ENCODE measurements at regions not wholly inside any gene's neighbourhood (a gene's known extent, or its start where the extent isn't known, plus 50 kb on each side); places are given as distances from the start of the nearest gene placed in this dataset.

DNA sequence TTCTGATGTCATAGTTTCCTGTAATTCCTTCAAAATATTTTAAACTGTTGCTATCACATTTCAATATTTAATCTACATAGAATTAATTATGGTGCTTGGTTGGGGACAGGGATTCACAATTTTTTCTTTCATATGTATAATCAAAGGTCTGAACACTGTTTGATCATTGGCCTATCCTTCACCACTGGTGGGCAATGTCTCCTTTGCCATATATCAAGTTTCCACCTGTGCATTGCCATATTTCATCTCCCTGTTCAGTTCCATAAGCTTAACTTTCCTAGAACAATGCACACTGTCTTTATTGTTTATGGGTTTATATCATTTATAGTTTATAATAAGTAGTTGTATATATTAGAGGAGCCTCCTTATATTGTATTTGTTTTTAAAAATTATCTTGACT lies 374.9 kb upstream of the PTBP2 start:
- CTCF ChIA-PET (ENCODE audit: unreplicated experiment), result no interaction called here
- Histone ChIP-seq H3K27ac (ENCODE audit: low read depth, low read length, poor library complexity, severe bottlenecking) (no peak overlapping the region), H2AFZ (ENCODE audit: low read length) (no peak overlapping the region), H3K9me3 (ENCODE audit: low read length) (no peaks in the 10 kb centered on the region), H3K4me2 (ENCODE audit: low read length) (no peak overlapping the region), H3K79me2 (ENCODE audit: insufficient read depth, low read depth, low read length) (no peaks in the 10 kb centered on the region), H3K36me3 (ENCODE audit: insufficient read depth, low read length) (no peaks in the 10 kb centered on the region), H3K4me1 (ENCODE audit: insufficient read depth, low read length, poor library complexity, severe bottlenecking) (no peaks in the 10 kb centered on the region), H3K4me3 (ENCODE audit: low read depth, low read length, poor library complexity, severe bottlenecking) (no peak overlapping the region), H3K9me2 (ENCODE audit: insufficient read depth, low read length) (no peaks in the 10 kb centered on the region), H4K20me1 (ENCODE audit: insufficient read depth, low read length) (no peaks in the 10 kb centered on the region)
- intact Hi-C loops (cut with micrococcal nuclease; ENCODE audit: unreplicated experiment), result no loop called here
- TF ChIP-seq EZH2phosphoT487 (IDR thresholded peaks at IDR 0.05; ENCODE audit: borderline replicate concordance, low read depth, low read length), result no peak
- TF ChIP-seq, protein P1, sequence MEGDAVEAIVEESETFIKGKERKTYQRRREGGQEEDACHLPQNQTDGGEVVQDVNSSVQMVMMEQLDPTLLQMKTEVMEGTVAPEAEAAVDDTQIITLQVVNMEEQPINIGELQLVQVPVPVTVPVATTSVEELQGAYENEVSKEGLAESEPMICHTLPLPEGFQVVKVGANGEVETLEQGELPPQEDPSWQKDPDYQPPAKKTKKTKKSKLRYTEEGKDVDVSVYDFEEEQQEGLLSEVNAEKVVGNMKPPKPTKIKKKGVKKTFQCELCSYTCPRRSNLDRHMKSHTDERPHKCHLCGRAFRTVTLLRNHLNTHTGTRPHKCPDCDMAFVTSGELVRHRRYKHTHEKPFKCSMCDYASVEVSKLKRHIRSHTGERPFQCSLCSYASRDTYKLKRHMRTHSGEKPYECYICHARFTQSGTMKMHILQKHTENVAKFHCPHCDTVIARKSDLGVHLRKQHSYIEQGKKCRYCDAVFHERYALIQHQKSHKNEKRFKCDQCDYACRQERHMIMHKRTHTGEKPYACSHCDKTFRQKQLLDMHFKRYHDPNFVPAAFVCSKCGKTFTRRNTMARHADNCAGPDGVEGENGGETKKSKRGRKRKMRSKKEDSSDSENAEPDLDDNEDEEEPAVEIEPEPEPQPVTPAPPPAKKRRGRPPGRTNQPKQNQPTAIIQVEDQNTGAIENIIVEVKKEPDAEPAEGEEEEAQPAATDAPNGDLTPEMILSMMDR (conservative IDR thresholded peaks at IDR 0.05; ENCODE audit: low read length), result no peak
- POLR2A ChIA-PET, result no interaction called here
- BruUV-seq (replicated peaks), result no TSS peak
- no peak for DNase-seq (ENCODE audit: low spot score)

DNA sequence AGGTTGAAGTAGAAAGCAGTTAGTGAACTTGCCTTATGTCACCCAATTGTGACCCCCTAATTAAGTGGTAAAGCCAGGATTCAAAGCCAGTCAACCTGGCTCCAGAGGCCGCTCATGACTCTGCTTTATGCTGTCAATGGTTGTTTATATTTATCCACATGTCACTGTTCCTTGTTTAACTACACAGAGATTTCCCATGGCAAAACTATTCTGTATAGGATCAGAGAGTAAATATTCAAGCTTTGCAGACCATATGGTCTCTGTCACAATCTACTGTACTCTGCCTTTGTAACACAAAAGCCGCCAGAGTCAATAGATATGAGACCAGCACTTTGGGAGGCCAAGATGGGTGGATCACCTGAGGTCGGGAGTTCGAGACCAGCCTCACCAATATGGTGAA lies 371.7 kb upstream of the PTBP2 start:
- Histone ChIP-seq H3K27ac (ENCODE audit: low read depth, low read length, poor library complexity, severe bottlenecking) (no peak overlapping the region), H3K9me3 (ENCODE audit: low read length) (no peaks in the 10 kb centered on the region), H3K4me2 (ENCODE audit: low read length) (no peak overlapping the region), H3K36me3 (ENCODE audit: insufficient read depth, low read length) (no peaks in the 10 kb centered on the region), H2AFZ (ENCODE audit: low read length) (no peak overlapping the region), H3K4me3 (ENCODE audit: low read depth, low read length, poor library complexity, severe bottlenecking) (no peak overlapping the region), H3K9me2 (ENCODE audit: insufficient read depth, low read length) (no peaks in the 10 kb centered on the region), H3K4me1 (ENCODE audit: insufficient read depth, low read length, poor library complexity, severe bottlenecking) (no peaks in the 10 kb centered on the region), H3K79me2 (ENCODE audit: insufficient read depth, low read depth, low read length) (no peaks in the 10 kb centered on the region), H4K20me1 (ENCODE audit: insufficient read depth, low read length) (no peaks in the 10 kb centered on the region)
- no peak for DNase-seq (ENCODE audit: low spot score)
- BruUV-seq (replicated peaks), result no TSS peak
- intact Hi-C loops (cut with micrococcal nuclease; ENCODE audit: unreplicated experiment), result loop anchor here (2.0 kb wide), 1 partner anchor 17 kb away; no protein-coding TSS in a partner anchor
- POLR2A ChIA-PET, result interaction anchor here (0.5 kb wide), 1 partner anchor 583 kb away, joined by 3 read pairs; no protein-coding TSS in a partner anchor
- TF ChIP-seq EZH2phosphoT487 (IDR thresholded peaks at IDR 0.05; ENCODE audit: borderline replicate concordance, low read depth, low read length), result no peak
- TF ChIP-seq, protein P1 (conservative IDR thresholded peaks at IDR 0.05; ENCODE audit: low read length), result no peak
- CTCF ChIA-PET (ENCODE audit: unreplicated experiment), result no interaction called here

DNA sequence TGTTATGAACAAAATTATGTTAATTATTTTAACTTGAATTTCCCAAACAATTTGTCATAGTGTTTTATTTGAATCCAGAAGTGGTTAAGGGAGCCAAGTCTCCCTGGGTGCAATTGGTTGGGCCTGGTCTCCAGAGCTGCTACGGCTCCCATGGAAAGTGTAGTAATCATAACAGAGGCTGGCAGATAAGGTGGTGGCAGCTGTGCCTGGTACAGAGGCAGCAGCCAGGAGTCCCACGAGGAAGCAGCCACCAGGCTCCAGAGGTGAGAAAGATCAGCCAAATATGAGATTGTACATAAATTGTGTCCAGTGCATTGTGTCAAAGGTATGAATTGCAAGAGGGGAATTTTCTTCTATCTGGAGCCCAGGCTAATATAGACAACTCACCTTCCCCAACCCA lies 368.9 kb upstream of the PTBP2 start:
- Histone ChIP-seq H4K20me1 (ENCODE audit: insufficient read depth, low read length) (no peaks in the 10 kb centered on the region), H3K4me3 (ENCODE audit: low read depth, low read length, poor library complexity, severe bottlenecking) (no peak overlapping the region), H3K9me2 (ENCODE audit: insufficient read depth, low read length) (no peaks in the 10 kb centered on the region), H3K27ac (ENCODE audit: low read depth, low read length, poor library complexity, severe bottlenecking) (no peak overlapping the region), H3K79me2 (ENCODE audit: insufficient read depth, low read depth, low read length) (no peaks in the 10 kb centered on the region), H3K36me3 (ENCODE audit: insufficient read depth, low read length) (no peaks in the 10 kb centered on the region), H3K4me2 (ENCODE audit: low read length) (no peak overlapping the region), H3K4me1 (ENCODE audit: insufficient read depth, low read length, poor library complexity, severe bottlenecking) (no peaks in the 10 kb centered on the region), H2AFZ (ENCODE audit: low read length) (no peak overlapping the region), H3K9me3 (ENCODE audit: low read length) (no peaks in the 10 kb centered on the region)
- BruUV-seq (replicated peaks), result no TSS peak
- TF ChIP-seq, protein P1 (conservative IDR thresholded peaks at IDR 0.05; ENCODE audit: low read length), result no peak
- no peak for TF ChIP-seq EZH2phosphoT487 (IDR thresholded peaks at IDR 0.05; ENCODE audit: borderline replicate concordance, low read depth, low read length)
- intact Hi-C loops (cut with micrococcal nuclease; ENCODE audit: unreplicated experiment), result no loop called here
- ChIA-PET POLR2A (no interaction called here), CTCF (ENCODE audit: unreplicated experiment) (no interaction called here)
- no peak for DNase-seq (ENCODE audit: low spot score)

Data from OCI-LY7 (cell line).